Panc1 (cell line): ENCODE measurements at regions not wholly inside any gene's neighbourhood (a gene's known extent, or its start where the extent isn't known, plus 50 kb on each side); places are given as distances from the start of the nearest gene placed in this dataset.

ENCODE experiments used
- CTCF ChIP-seq: fragments of 450-650 bp; IDR thresholded peaks from 2 replicates; pipeline ENCODE4 v1.5.1; 2017; ENCODE audit warnings: mild to moderate bottlenecking
- POLR2AphosphoS5 ChIP-seq: IDR thresholded peaks from 2 replicates; pipeline ENCODE4 v1.6.1; 2012; ENCODE audit warnings: mild to moderate bottlenecking, low read depth, low read length, moderate library complexity
- REST ChIP-seq, 2 experiments: IDR thresholded peaks; 2 replicates each; pipeline ENCODE4 v1.6.1; 2011 to 2012; ENCODE audit warnings: low read depth in 2 of 2, control low read depth in 1 of 2, low read length in 1 of 2, mild to moderate bottlenecking in 1 of 2, moderate library complexity in 1 of 2; ENCODE audit not compliant: insufficient read depth in 1 of 2

- no peak for TF ChIP-seq CTCF
- no peak for TF ChIP-seq REST (IDR thresholded peaks at IDR 0.05; ENCODE audit: insufficient read depth in 1 of 2, low read depth in 2 of 2, low read length in 1 of 2)
- no peak for TF ChIP-seq POLR2AphosphoS5
Observed at GRCh38 chr12:107284692-107285091, 191.3 kb upstream of the CRY1 start.
